HG03342 (cell line): ENCODE measurements at regions not wholly inside any gene's neighbourhood (a gene's known extent, or its start where the extent isn't known, plus 50 kb on each side); places are given as distances from the start of the nearest gene placed in this dataset.
"Not testable (repeated sequence)": the region's sequence is repeated elsewhere in the genome, so short reads cannot be mapped to it uniquely, and the experiment has no call there.

Experiments
- ATAC-seq: cut with Tn5 transposase; IDR thresholded peaks from one replicate; pipeline ENCODE4 v1.9.1; 2021; ENCODE audit warnings: mild to moderate bottlenecking, moderate library complexity; ENCODE audit not compliant: unreplicated experiment

DNA sequence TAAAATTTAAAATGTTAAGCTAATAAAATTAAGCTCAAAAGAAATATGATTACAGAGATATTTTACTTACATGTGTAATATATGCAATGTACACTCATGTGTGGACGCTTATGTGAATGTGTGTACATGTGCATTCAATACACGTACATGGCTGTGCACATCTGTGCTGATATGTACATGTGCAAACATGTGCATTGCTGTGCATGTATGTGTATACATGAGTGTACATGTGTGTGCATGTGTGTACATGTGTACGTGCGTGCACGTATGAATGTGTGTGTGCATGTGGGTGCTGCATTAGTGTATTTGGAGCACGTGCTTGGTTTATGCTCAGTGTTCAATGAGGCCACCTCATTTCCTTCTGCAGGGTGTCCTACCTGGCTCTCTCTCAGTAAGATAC, 88.2 kb upstream of the TMEM18 start:
- ATAC-seq: no peak

DNA sequence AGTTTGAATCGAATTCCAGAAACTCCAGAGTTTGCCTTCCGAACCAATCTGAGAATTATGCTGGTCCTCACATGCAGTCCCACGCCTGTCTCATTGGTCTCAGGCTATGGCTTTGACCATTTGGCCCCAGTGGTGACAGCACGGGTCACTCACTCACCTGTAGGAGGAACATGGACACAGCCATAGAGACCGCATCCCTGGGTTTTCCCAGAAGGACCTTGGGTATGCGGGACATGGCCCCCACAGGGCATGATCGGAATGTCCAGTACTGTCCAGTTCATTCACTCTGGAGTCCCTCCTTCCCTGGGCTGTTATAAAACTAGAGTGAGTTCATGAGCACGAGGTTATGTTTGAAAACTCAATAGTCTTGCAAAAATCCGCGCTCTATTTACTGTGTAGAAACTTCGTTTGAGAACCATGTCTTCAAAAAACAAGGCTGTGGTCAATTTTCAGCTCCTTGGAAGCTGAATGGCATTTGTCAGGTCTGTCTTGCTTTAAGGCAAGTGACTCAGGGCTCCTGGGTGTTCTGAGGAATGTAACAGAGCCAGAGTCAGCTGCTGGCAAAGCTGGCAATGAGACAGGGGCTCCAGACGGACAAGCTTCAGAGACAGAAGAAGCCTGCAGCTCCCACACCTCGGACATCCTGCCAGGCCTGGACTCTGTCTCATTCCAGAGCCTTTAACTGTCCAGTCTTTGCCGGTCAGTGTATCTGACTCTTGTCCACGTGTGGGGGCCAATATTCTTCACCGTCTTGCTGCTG, 86.7 kb upstream of the TMEM18 start:
- ATAC-seq: no peak

DNA sequence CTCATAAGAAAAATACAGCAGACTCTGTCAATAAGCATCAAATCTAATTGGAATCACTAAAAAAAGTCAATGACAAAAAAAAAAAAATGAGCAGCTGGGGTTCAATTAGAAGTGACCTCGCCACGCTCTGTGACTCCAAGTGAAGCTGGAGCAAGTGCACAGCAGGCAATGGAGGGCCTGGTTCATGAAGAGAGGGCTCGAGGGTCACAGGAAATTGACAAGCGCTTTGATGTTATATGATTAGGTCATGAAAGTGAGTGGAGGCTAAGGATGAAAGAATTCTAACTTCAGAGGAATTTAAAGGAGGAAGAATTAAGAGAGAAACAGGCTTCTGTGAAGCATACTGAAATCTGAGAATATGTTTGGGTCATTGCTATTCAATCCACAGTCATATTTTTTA, 85.4 kb upstream of the TMEM18 start:
- ATAC-seq: no peak

GRCh38 chr2:761384-761783, 84.2 kb upstream of the TMEM18 start:
- no peak for ATAC-seq

GRCh38 chr2:760001-760400, 82.8 kb upstream of the TMEM18 start:
- no peak for ATAC-seq

DNA sequence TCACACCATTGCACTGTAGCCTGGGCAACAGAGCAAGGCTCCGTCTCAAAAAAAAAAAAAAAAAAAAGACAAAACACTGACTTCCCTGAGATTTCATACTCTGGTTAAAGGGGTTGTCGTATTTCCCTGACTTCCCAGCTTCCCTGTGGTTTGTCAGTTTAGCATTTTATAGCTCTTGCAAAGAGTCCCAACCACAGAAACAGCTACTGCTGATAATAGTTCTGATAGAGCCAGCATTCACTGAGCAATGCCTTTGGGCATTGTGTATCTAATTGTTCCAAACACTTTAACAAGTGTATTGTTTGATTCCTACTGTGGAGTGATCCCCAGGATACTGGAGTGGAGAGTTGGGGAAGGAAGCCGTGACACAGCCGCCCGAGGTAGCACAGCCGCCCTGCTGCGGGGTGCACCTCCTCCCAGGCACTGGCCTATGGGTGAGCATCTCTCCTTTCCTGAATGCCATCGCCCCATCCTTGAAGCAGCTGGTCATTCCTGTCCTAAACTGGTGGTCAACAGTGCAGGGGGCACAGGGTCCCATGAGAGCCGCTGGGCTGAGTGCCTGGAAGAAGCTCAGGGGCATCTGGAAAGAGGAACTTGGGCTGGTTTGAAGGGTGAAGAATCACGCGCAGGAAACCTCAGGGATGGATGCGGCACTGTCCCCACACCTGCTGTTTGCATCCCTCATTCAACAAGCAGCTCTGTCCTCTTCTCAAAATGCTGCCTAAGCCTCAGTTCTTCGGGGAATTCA, 81.0 kb upstream of the TMEM18 start:
- ATAC-seq: no peak

DNA sequence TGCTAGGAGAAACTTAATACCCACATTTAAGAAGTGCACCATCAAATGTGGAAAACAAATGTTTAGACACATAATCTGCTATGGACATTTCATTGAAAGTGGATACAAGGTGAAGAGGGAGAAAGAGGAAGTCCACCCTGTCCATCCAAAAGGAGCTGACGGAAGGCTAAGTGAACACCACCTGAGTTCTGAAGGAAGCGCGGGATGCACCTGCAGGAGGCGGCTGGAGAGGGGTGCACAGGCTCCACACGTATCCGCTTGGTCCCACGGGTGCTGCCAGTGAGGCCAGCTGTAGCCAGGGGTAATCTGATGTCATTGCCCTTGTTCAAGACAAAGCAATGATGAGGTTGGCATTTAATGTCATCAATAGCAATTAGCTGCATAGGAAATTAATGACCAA, 75.9 kb upstream of the TMEM18 start:
- no peak for ATAC-seq

- ATAC-seq: no peak
Observed at GRCh38 chr2:751474-751873, 74.3 kb upstream of the TMEM18 start.

DNA sequence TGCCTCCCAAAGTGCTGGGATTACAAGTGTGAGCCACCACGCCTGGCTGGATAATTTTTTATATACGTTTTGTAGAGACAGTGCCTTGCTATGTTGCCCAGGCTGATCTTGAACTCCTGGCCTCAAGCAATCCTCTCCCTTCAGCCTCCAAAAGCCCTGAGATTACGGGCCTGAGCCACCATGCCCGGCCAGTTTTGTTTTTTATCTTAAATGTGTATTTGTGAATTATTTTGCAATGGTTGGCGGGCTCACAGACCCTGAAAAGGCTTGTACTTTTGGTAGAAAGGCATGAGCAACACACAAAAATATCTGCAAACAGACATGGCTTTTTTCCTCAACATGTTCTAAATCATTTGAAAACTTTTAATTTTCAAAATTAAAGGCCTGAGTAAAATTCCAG, 73.4 kb upstream of the TMEM18 start:
- no peak for ATAC-seq

- ATAC-seq: no peak
Observed at GRCh38 chr2:747762-748351, 70.7 kb upstream of the TMEM18 start.

GRCh38 chr2:746697-747096, 69.5 kb upstream of the TMEM18 start:
- no peak for ATAC-seq

GRCh38 chr2:744088-744487, 66.9 kb upstream of the TMEM18 start:
- no peak for ATAC-seq

GRCh38 chr2:742221-742620, 65.0 kb upstream of the TMEM18 start:
- ATAC-seq: no peak

DNA sequence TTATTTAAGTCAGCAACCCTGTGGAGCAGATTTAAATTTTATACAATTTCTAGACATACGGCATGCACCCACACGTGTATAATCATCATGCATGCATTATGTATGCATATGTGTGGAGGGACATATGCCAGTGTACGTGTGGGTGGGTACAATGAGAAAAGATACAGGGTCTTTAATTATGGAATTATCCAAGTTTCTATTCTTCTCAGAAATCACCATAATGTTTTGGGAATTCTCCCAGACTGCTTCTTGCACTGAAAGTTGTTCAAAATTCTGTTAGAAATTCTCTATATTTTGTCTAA, 63.9 kb upstream of the TMEM18 start:
- ATAC-seq: no peak

- not testable (repeated sequence) for ATAC-seq
Observed at GRCh38 chr2:740322-741194, 63.4 kb upstream of the TMEM18 start.

- ATAC-seq: not testable (repeated sequence)
Observed at GRCh38 chr2:739864-740321, 62.7 kb upstream of the TMEM18 start.

GRCh38 chr2:736939-737338, 59.7 kb upstream of the TMEM18 start:
- no peak for ATAC-seq

- peak; percentile 73 for ATAC-seq
Observed at GRCh38 chr2:735670-736218, 58.5 kb upstream of the TMEM18 start.

DNA sequence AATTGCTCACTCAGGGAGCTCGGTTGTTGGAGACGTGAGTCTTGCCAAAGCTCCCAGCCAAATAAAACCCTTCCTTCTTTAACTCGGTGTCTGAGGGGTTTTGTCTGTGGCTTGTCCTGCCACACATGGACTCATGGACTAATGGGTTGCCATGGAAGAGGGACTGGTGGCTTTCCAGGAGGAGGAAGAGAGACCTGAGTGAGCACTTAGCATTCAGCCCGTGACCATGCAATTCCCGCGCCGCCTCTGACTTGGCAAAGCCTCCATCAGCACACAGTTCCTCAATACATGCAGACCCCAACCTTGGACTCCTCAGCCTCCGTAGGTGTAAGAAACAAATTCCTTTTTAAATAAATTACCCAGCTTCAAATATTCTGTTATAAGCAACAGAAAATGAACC, 57.3 kb upstream of the TMEM18 start:
- ATAC-seq: no peak

DNA sequence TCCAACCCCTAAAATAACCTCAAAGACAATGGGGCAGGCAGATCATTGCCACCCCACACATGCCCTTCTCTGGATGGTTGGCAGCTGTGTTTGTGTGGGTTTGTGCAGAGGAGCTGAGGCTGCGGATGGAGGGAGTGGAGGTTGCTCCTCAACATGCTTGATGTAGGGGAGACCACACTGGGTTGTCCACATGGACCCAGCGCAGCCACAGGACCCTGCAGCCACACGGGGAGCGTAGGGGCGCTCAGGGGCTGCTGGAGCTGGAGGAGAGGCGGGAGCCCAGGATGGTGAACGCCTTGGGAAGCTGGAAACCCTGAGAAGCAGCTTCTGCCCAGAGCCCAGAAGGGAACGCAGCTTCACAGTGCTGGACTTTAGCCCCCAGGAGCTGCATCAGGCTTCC, 56.3 kb upstream of the TMEM18 start:
- no peak for ATAC-seq

- ATAC-seq: no peak
Observed at GRCh38 chr2:733001-733400, 55.8 kb upstream of the TMEM18 start.
